Brain microvascular endothelial cell (primary cell): ENCODE measurements at regions not wholly inside any gene's neighbourhood (a gene's known extent, or its start where the extent isn't known, plus 50 kb on each side); places are given as distances from the start of the nearest gene placed in this dataset.

Experiments used
- DNase-seq: peaks from one replicate; pipeline ENCODE4 v3.0.0-alpha.2; 2020
- H3K27ac ChIP-seq: fragments of 250-450 bp; sonication (Bioruptor Pico); 2 replicates; pipeline ENCODE4 v1.5.1; 2020; ENCODE audit warnings: mild to moderate bottlenecking, moderate library complexity
- H3K27me3 ChIP-seq: fragments of 250-450 bp; sonication (Bioruptor Pico); replicated peaks from 2 replicates; pipeline ENCODE4 v1.5.1; 2020; ENCODE audit warnings: mild to moderate bottlenecking
- H3K36me3 ChIP-seq: fragments of 250-450 bp; sonication (Bioruptor Pico); replicated peaks from 2 replicates; pipeline ENCODE4 v1.5.1; 2020; ENCODE audit warnings: mild to moderate bottlenecking
- H3K4me3 ChIP-seq: 2 replicates; pipeline ENCODE4 v1.5.1; 2011; ENCODE audit warnings: low read depth, mild to moderate bottlenecking, control low read depth, low read length, moderate library complexity
- CTCF ChIP-seq: IDR thresholded peaks from 2 replicates; pipeline ENCODE4 v1.5.1; 2011; ENCODE audit warnings: low read depth, mild to moderate bottlenecking, moderate library complexity, low read length, control low read depth, inconsistent platforms; ENCODE audit errors: missing control alignments
- in situ Hi-C: cut with HindIII; loops from 2 replicates; pipeline ENCODE4 v1.10.0; 2017; ENCODE audit warnings: low sequenced_read_pairs, low pct_ligation_motif_present

DNA sequence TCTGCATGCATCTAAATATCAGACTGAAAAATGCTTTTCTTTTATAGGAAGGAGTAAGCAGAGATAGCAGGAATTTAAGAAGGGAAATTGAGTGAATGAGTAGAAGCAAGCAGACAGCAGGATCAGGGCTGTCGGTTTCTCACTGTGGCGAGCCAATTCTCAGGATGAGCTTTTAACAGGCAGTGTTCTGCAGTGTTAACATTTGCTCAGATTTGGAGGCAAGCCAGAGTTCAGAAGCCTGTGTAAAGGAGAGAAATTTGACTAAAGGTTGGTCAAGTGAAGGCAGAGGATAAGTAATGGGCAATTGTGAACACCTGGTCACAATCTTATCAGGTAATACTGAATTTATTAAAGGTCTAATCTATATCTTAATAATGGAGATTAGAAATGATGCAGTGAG lies 133.3 kb upstream of the MAGEB16 start:
- Histone ChIP-seq H3K27ac (no peak overlapping the region), H3K36me3 (no peaks in the 10 kb centered on the region), H3K4me3 (no peak overlapping the region), H3K27me3 (no peaks in the 10 kb centered on the region)
- DNase-seq = no peak
- in situ Hi-C loops = no loop called here
- no peak for TF ChIP-seq CTCF

- DNase-seq = no peak
- Histone ChIP-seq H3K27me3 (no peaks in the 10 kb centered on the region), H3K27ac (no peak overlapping the region), H3K4me3 (no peak overlapping the region), H3K36me3 (no peaks in the 10 kb centered on the region)
- in situ Hi-C loops = no loop called here
- no peak for TF ChIP-seq CTCF
Observed at GRCh38 chrX:35665311-35665710, 132.8 kb upstream of the MAGEB16 start.

- Histone ChIP-seq H3K36me3 (no peaks in the 10 kb centered on the region), H3K27ac (no peak overlapping the region), H3K27me3 (no peaks in the 10 kb centered on the region), H3K4me3 (no peak overlapping the region)
- in situ Hi-C loops = no loop called here
- no peak for TF ChIP-seq CTCF
- no peak for DNase-seq
Observed at GRCh38 chrX:35670889-35671288, 127.3 kb upstream of the MAGEB16 start.

DNA sequence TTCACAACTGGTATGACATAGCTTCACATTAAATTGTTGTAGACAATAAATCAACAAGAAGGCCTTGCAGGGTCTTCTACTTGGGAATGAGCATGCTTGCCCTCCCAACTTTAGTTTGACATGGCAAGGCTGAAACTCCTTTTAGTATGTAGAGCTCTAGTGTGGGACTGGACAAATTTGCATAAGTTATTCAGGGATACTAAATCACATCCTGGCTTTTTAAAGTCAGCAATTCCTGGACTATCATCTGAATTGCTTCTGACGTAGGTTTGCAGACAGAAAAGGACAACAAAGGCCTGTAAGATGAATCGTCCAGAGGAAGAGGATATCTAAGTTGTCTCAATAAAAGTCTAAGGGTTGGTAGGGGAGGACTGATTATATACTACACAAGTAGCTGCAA lies 123.0 kb upstream of the MAGEB16 start:
- H3K36me3 ChIP-seq = no peaks in the 10 kb centered on the region
- no peak overlapping the region for H3K4me3 ChIP-seq
- TF ChIP-seq CTCF = no peak
- in situ Hi-C loops = no loop called here
- no peaks in the 10 kb centered on the region for H3K27me3 ChIP-seq
- no peak for DNase-seq
- H3K27ac ChIP-seq = no peak overlapping the region

DNA sequence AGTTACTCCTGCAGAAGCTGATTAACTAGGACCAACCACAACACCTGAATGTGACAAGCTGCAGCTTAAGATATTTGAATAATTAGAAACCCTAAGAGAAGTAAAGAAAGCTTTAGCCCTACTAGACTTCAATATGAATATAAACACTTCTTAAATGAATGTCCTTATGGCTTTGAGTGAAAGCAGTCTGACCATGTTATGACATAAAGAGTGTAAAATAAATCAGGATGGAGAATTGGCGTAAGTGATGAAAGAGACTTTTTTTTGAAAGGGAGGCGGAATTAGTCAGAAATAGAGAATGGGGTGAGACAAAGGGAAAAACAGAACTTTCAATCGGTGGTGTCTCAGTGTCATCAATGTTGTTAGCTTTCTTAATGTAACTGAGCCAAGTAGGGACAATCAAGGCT lies 117.2 kb upstream of the MAGEB16 start:
- no peak for DNase-seq
- Histone ChIP-seq H3K27ac (no peak overlapping the region), H3K4me3 (no peak overlapping the region), H3K27me3 (no peaks in the 10 kb centered on the region), H3K36me3 (no peaks in the 10 kb centered on the region)
- in situ Hi-C loops = no loop called here
- TF ChIP-seq CTCF = no peak

GRCh38 chrX:35682476-35682875 lies 115.7 kb upstream of the MAGEB16 start:
- Histone ChIP-seq H3K36me3 (no peaks in the 10 kb centered on the region), H3K27ac (no peak overlapping the region), H3K4me3 (no peak overlapping the region), H3K27me3 (no peaks in the 10 kb centered on the region)
- TF ChIP-seq CTCF = no peak
- in situ Hi-C loops = no loop called here
- no peak for DNase-seq
